ENCODE measurements at regions not wholly inside any gene's neighbourhood (a gene's known extent, or its start where the extent isn't known, plus 50 kb on each side); places are given as distances from the start of the nearest gene placed in this dataset.

DNA sequence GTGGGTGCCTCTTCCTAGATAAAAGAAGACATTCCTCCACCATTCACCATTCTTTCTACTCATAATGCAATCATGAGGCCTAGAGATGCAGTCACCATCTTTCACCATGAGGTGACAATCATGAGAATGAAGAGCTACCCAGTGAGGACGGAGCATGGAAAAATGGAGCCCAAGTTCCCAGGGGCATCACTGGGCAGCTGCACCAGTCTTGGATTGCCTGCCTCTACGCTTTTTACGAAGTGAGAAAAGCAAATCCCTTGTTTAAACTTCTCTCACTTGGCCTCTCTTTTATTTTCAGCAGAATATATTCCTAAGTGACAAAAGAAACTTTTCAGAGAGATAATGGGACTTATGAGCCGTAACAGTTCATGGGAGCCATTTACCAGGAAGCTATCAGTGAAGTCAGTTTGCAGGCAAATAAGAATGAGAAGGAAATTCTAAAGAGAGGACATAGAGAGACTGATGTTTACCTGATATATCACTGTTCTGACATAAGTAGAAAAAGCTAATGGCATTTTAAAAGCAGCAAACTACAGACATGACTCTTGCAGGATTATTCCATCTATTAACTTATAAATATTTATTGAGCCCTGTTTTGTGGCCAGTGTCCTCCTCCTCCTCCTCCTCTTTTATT lies 90.0 kb upstream of the CPNE4 start:
- TF ChIP-seq, protein P1, sequence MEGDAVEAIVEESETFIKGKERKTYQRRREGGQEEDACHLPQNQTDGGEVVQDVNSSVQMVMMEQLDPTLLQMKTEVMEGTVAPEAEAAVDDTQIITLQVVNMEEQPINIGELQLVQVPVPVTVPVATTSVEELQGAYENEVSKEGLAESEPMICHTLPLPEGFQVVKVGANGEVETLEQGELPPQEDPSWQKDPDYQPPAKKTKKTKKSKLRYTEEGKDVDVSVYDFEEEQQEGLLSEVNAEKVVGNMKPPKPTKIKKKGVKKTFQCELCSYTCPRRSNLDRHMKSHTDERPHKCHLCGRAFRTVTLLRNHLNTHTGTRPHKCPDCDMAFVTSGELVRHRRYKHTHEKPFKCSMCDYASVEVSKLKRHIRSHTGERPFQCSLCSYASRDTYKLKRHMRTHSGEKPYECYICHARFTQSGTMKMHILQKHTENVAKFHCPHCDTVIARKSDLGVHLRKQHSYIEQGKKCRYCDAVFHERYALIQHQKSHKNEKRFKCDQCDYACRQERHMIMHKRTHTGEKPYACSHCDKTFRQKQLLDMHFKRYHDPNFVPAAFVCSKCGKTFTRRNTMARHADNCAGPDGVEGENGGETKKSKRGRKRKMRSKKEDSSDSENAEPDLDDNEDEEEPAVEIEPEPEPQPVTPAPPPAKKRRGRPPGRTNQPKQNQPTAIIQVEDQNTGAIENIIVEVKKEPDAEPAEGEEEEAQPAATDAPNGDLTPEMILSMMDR (IDR thresholded peaks at IDR 0.05; ENCODE audit: low read depth, low read length, poor library complexity, severe bottlenecking) = no peak
- TF ChIP-seq EZH2phosphoT487 (IDR thresholded peaks at IDR 0.05; ENCODE audit: borderline replicate concordance, low read length) = no peak
- Histone ChIP-seq H3F3A (ENCODE audit: control insufficient read depth, insufficient read depth) (no peaks in the 10 kb centered on the region), H3K27ac (ENCODE audit: low read depth, low read length) (no peak overlapping the region), H3K36me3 (ENCODE audit: control insufficient read depth, low read length) (no peaks in the 10 kb centered on the region), H3K27me3 (ENCODE audit: control insufficient read depth, low read length) (no peaks in the 10 kb centered on the region), H3K9me3 (ENCODE audit: control insufficient read depth, insufficient read depth, low read length) (no peaks in the 10 kb centered on the region), H3K4me3 (ENCODE audit: low read length) (no peak overlapping the region), H3K4me2 (ENCODE audit: low read length) (no peak overlapping the region), H4K20me1 (ENCODE audit: control insufficient read depth, insufficient read depth, low read depth, low read length) (no peaks in the 10 kb centered on the region), H3K9me2 (replicated peaks; ENCODE audit: control insufficient read depth, low read length) (no peaks in the 10 kb centered on the region), H3K79me2 (ENCODE audit: control insufficient read depth, low read length) (no peaks in the 10 kb centered on the region), H3K4me1 (ENCODE audit: control insufficient read depth, low read length) (no peaks in the 10 kb centered on the region)

DNA sequence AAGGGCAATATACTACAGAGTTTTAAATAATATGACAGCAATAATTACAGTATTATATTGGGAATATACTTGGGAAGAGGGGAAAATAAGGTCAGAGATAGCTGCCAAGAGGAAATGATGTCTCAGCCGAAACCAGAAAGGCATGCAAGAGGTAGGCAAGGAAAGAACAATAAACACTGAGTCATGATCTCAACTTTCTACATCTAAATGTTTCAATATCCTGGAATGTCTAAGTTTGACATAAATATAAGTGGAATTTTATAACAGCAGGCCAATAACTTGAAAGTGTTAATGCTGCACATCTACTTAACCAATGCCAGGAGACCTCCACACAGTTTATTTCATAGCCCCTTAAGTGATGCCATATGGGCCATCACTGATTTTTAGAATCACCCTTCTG lies 99.8 kb upstream of the CPNE4 start:
- no peaks in the 10 kb centered on the region for H3K27me3 ChIP-seq (ENCODE audit: control insufficient read depth, low read length)
- H3K79me2 ChIP-seq (ENCODE audit: control insufficient read depth, low read length) = no peaks in the 10 kb centered on the region
- H3K9me2 ChIP-seq (replicated peaks; ENCODE audit: control insufficient read depth, low read length) = no peaks in the 10 kb centered on the region
- no peaks in the 10 kb centered on the region for H3K4me1 ChIP-seq (ENCODE audit: control insufficient read depth, low read length)
- H4K20me1 ChIP-seq (ENCODE audit: control insufficient read depth, insufficient read depth, low read depth, low read length) = no peaks in the 10 kb centered on the region
- no peaks in the 10 kb centered on the region for H3K36me3 ChIP-seq (ENCODE audit: control insufficient read depth, low read length)
- no peaks in the 10 kb centered on the region for H3F3A ChIP-seq (ENCODE audit: control insufficient read depth, insufficient read depth)
- no peaks in the 10 kb centered on the region for H3K9me3 ChIP-seq (ENCODE audit: control insufficient read depth, insufficient read depth, low read length)
- no peak overlapping the region for H3K4me3 ChIP-seq (ENCODE audit: low read length)
- H3K27ac ChIP-seq (ENCODE audit: low read depth, low read length) = no peak overlapping the region
- no peak for TF ChIP-seq EZH2phosphoT487 (IDR thresholded peaks at IDR 0.05; ENCODE audit: borderline replicate concordance, low read length)
- TF ChIP-seq, protein P1 (IDR thresholded peaks at IDR 0.05; ENCODE audit: low read depth, low read length, poor library complexity, severe bottlenecking) = no peak
- H3K4me2 ChIP-seq (ENCODE audit: low read length) = no peak overlapping the region

DNA sequence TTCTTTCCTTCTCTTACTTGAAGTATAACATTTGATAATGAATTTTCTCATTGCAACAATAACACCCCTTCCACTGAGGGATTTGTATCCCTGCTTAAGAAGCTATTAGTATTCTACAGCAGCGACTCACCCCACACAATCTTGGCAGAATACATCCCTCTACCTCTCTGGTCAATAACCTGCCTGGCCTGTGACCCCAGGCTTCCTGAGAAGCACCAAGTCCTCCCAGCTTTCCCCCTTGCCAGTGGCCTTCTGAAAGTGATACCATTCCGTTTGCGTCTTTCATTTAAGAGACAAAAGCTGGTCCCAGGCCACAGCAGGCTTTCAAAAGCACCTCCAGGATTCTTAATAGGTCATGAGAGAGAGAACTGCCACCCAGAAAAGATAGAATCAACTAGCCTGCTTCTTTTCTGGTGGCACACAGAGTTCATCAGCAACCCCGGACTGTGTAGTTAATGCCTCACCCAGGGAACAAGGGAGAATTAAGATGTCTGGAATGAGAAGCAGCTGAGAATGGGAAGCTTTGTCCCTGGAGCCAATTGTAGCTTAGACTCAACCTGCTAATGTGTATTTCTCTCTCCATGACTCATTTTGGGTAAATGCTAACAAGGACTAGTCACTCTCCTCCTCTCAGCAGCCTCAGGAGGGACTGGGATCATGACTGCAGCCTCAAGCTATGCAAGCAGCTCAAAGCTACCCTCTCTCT lies 101.0 kb upstream of the CPNE4 start:
- Histone ChIP-seq H3K36me3 (ENCODE audit: control insufficient read depth, low read length) (no peaks in the 10 kb centered on the region), H4K20me1 (ENCODE audit: control insufficient read depth, insufficient read depth, low read depth, low read length) (no peaks in the 10 kb centered on the region), H3K4me1 (ENCODE audit: control insufficient read depth, low read length) (no peaks in the 10 kb centered on the region), H3F3A (ENCODE audit: control insufficient read depth, insufficient read depth) (no peaks in the 10 kb centered on the region), H3K9me3 (ENCODE audit: control insufficient read depth, insufficient read depth, low read length) (no peaks in the 10 kb centered on the region), H3K4me2 (ENCODE audit: low read length) (no peak overlapping the region), H3K4me3 (ENCODE audit: low read length) (no peak overlapping the region), H3K27me3 (ENCODE audit: control insufficient read depth, low read length) (no peaks in the 10 kb centered on the region), H3K79me2 (ENCODE audit: control insufficient read depth, low read length) (no peaks in the 10 kb centered on the region), H3K9me2 (replicated peaks; ENCODE audit: control insufficient read depth, low read length) (no peaks in the 10 kb centered on the region), H3K27ac (ENCODE audit: low read depth, low read length) (no peak overlapping the region)
- TF ChIP-seq EZH2phosphoT487 (IDR thresholded peaks at IDR 0.05; ENCODE audit: borderline replicate concordance, low read length) = no peak
- TF ChIP-seq, protein P1 (IDR thresholded peaks at IDR 0.05; ENCODE audit: low read depth, low read length, poor library complexity, severe bottlenecking) = no peak

Data from DOHH2 (cell line).